ENCODE measurements at regions not wholly inside any gene's neighbourhood (a gene's known extent, or its start where the extent isn't known, plus 50 kb on each side); places are given as distances from the start of the nearest gene placed in this dataset.

DNA sequence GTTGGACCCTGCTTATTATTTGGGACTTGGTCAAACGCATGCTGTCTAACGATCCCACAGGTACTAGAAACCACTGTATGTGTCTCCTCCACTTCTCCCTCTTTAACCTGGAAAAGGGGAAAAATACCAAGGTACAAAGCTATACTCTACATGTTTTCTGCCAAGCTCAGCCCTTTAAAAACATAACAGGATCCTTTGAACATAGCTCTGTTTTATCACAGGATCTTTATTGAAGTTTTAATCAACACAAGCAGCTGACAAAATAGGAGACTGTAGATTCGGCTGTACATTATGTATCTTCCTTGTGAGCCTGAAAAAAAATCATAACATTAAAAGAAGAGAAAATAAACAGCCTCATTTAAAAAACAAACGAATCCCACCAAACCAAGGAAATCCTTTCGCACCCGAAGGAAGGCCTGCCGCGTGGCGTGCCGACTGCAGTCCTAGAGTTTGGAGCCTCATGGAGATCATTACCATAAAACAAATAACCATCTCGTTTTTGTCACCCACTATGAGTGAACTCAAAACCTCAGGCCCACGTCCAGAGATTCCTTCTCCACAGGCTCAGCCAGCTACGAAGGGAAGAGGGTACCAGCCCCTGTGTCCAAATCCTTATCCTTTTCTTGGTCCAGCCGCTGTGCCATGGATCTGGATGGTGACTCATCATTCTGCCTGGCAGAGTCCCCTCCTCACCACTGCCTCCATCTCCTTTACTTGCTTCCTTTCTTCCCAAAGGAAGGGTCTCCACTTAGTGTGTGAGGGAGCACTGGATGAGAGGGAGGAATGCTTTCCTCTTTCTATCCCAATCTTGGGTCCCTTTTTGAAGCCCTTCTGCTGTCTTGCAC, 651.1 kb downstream of the CCDC171 start:
- TF ChIP-seq POLR2A (IDR thresholded peaks at IDR 0.05; ENCODE audit: low read length) (no peak), GATA1 (IDR thresholded peaks at IDR 0.05; ENCODE audit: low read depth, low read length) (no peak)
